ENCODE measurements at regions not wholly inside any gene's neighbourhood (a gene's known extent, or its start where the extent isn't known, plus 50 kb on each side); places are given as distances from the start of the nearest gene placed in this dataset.

GRCh38 chr2:83565626-83566025, 893.5 kb downstream of the SUCLG1 start:
- no peak for DNase-seq (ENCODE audit: low spot score)

- DNase-seq (ENCODE audit: low spot score): no peak
Observed at GRCh38 chr2:83565181-83565580, 893.9 kb downstream of the SUCLG1 start.

- no peak for DNase-seq (ENCODE audit: low spot score)
Observed at GRCh38 chr2:83561592-83561991, 897.5 kb downstream of the SUCLG1 start.

DNA sequence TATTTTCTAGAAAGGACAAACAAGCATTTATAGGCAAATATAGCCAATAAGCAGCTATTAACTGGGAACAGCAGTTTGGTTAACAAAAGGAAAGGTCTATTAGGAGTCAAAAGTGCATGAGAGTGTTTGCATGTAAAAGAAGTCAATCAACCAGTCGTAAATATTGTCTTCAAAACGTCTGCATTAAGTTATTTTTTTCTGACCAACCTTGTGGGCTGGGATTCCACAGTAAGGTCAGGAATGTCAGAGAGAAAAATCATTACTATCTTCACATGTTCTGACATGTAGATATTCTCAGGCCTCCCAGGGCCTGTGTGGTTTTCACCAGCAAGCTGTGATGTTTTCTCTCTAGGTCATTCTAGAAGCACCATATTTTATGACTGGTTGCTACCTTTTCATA, 922.5 kb downstream of the SUCLG1 start:
- no peak for DNase-seq (ENCODE audit: low spot score)

- DNase-seq (ENCODE audit: low spot score): no peak
Observed at GRCh38 chr2:83534416-83534815, 924.7 kb downstream of the SUCLG1 start.

- DNase-seq (ENCODE audit: low spot score): no peak
Observed at GRCh38 chr2:83531206-83531826, 927.8 kb downstream of the SUCLG1 start.

GRCh38 chr2:83528767-83529166, 930.3 kb downstream of the SUCLG1 start:
- DNase-seq (ENCODE audit: low spot score): no peak

- no peak for DNase-seq (ENCODE audit: low spot score)
Observed at GRCh38 chr2:83522891-83523493, 936.1 kb downstream of the SUCLG1 start.

DNA sequence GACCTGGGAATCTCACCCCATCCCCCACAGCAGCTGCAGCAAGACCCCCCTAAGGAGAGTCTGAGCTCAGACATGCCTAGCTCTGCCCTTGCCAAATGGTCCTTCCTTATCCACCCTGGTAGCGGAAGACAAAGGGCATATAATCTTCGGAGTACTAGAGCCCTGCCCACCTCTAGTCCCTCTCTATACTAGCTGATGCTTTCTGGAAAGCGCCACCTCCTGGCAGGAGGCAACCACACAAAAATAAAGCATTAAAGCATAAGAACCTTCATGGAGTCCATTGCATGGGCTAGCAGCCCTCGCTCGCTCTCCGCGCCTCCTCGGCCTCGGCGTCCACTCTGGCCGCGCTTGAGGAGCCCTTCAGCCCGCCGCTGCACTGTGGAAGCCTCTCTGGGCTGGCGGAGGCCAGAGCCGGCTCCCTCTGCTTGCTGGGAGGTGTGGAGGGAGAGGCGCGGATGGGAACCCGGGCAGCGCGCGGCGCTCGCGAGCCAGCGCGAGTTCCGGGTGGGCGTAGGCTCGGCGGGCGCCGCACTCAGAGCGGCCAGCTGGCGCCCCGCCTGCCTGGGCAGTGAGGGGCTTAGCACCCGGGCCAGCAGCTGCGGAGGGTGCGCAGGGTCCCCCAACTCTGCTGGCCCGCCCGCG, 941.2 kb downstream of the SUCLG1 start:
- no peak for DNase-seq (ENCODE audit: low spot score)

DNA sequence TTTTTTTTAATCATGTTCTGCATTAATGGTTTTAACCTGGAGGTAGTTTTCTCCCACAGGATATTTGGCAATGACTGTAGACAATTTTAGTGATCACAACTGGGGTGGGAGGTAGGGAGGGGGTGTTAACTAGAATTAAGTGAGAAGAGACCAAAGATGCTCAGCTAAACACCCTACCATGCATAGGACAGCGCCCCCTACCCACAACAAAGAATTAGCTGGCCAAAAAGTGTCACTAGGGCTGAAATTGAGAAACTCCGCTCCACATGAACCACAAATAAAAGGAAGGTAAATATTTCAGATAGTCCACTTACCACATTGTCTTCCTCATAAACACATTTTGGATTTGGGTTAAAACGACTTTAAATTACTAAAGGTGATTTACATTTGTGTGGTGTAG, 942.6 kb downstream of the SUCLG1 start:
- DNase-seq (ENCODE audit: low spot score): no peak

- no peak for DNase-seq (ENCODE audit: low spot score)
Observed at GRCh38 chr2:83487451-83487850, 971.6 kb downstream of the SUCLG1 start.

DNA sequence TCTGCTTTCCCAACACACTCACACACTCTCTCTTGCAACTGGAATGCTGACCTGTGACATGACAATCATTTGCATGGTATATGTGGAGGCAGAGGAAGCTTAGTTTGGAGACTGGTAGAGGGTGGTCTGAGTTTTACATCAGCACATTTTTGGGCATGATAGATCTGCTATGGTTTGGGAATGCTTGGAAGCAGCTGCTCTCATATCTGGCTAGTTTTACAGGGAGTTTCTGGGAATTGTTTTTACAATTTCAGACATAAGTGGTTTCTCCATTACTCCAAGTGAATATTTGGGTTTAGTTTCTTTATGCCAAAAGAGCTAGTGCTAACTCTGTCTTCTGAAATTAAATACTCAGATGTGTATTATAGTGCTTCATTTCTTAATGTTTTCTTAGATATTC, 977.6 kb downstream of the SUCLG1 start:
- DNase-seq (ENCODE audit: low spot score): no peak

- DNase-seq (ENCODE audit: low spot score): no peak
Observed at GRCh38 chr2:83478037-83478436, 981.0 kb downstream of the SUCLG1 start.

GRCh38 chr2:83475371-83475770, 983.7 kb downstream of the SUCLG1 start:
- DNase-seq (ENCODE audit: low spot score): no peak

GRCh38 chr2:83471655-83472054, 987.4 kb downstream of the SUCLG1 start:
- no peak for DNase-seq (ENCODE audit: low spot score)

DNA sequence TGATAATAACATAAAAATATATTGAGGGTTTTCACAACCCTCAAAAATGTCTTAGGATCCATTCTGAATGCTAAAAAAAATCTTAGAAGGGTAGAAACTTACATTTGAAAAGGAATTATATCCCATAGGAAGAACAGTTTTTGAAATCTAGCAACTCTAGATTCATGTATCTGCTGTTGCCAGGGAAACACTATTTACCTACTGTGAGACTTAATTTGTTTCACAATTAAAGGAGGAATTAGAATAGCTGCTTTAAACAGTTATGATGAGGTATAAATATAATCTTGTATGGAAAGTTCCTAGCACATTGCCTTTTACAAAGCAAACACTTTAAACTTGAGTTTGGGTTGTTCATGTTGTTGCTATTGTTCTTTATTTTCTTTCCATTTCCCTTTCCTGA, 988.2 kb downstream of the SUCLG1 start:
- DNase-seq (ENCODE audit: low spot score): no peak

DNA sequence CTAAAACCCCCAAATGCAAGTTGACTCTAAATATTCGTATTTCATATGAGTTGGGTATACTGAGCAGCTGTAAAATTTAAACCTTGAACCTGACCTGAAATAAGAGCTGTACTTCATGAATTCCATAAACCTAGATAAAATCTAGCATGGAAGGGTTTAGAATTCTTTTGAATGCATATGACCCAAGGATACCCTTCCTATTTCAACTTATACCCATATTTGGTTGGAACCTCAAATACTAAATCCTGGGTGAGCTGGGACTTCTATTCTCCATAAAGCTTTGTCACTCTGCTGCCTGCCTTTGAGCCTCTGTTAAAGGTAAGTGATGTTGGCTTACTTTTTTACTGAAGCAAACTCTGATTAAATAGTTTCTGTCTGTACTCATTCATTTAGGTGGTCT, 994.6 kb downstream of the SUCLG1 start:
- DNase-seq (ENCODE audit: low spot score): no peak

- DNase-seq (ENCODE audit: low spot score): no peak
Observed at GRCh38 chr2:83462881-83463280, 996.2 kb downstream of the SUCLG1 start.

GRCh38 chr2:83461135-83461534, 997.9 kb downstream of the SUCLG1 start:
- DNase-seq (ENCODE audit: low spot score): no peak

GRCh38 chr2:83459456-83459855, 999.6 kb downstream of the SUCLG1 start:
- no peak for DNase-seq (ENCODE audit: low spot score)

DNA sequence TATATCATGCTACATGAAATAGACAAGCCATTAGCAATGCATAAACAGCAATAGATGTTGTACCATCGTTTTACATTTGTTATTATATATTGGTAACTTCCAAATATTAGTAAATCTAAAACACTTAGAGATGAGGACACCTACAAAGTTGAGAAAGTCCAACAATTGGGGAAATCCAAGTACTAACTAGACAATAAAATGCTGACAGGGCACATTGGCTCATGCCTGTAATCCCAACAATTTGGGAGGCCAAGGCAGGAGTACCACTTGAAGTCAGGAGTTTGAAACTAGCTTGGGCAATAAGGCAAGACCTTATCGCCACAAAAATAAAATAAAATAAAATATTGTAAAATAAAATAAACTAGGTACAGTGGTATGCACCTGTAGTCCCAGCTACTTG, 1023.1 kb downstream of the SUCLG1 start:
- no peak for DNase-seq (ENCODE audit: low spot score)

DNA sequence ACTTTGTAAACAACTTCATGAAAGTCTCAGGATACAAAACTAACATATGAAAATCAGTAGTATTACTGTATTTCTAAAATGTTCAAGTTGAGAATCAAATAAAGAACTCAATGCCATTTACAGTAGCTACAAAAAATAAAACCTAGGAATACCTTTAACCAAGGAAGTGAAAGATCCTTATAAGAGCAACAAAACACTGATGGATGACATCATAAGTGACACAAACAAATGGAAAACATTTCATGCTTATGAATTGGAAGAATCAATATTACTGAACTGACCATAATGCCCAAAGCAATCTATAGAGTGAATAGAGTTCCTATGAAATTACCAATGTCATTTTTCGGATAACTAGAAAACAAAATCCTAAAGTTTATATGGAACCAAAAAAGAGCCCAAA, 1038.1 kb downstream of the SUCLG1 start:
- no peak for DNase-seq (ENCODE audit: low spot score)

GRCh38 chr2:83394134-83394904, 1064.8 kb downstream of the SUCLG1 start:
- no peak for DNase-seq (ENCODE audit: low spot score)

Measured in ureter (tissue), 1 donor.